Muscle of leg (tissue), 3 donors: ENCODE measurements at regions not wholly inside any gene's neighbourhood (a gene's known extent, or its start where the extent isn't known, plus 50 kb on each side); places are given as distances from the start of the nearest gene placed in this dataset.

Experiments
- DNase-seq: peaks from one replicate; pipeline ENCODE4 v3.0.0; 2013
- H3K27ac ChIP-seq: one replicate; pipeline ENCODE4 v1.5.1; 2013; ENCODE audit warnings: mild to moderate bottlenecking, low read length, control low read depth
- H3K27me3 ChIP-seq: one replicate; pipeline ENCODE4 v1.6.1; 2013; ENCODE audit warnings: low read length; ENCODE audit not compliant: control insufficient read depth, insufficient read depth
- H3K36me3 ChIP-seq: one replicate; pipeline ENCODE4 v1.6.1; 2013; ENCODE audit warnings: low read length; ENCODE audit not compliant: control insufficient read depth, insufficient read depth
- H3K4me1 ChIP-seq: one replicate; pipeline ENCODE4 v1.6.1; 2013; ENCODE audit warnings: low read length; ENCODE audit not compliant: control insufficient read depth, insufficient read depth
- H3K4me3 ChIP-seq: one replicate; pipeline ENCODE4 v1.5.1; 2013; ENCODE audit warnings: low read length, control low read depth
- H3K9me3 ChIP-seq: replicated peaks from 2 replicates; pipeline ENCODE4 v1.6.1; 2013; ENCODE audit warnings: low read depth, low read length; ENCODE audit not compliant: control insufficient read depth
- WGBS: methylation state at CpG from one replicate; pipeline ENCODE4 v1.1.5; 2013; ENCODE audit warnings: missing lambda C conversion rate; ENCODE audit not compliant: insufficient coverage; 5-methylcytosine and 5-hydroxymethylcytosine counted together

DNA sequence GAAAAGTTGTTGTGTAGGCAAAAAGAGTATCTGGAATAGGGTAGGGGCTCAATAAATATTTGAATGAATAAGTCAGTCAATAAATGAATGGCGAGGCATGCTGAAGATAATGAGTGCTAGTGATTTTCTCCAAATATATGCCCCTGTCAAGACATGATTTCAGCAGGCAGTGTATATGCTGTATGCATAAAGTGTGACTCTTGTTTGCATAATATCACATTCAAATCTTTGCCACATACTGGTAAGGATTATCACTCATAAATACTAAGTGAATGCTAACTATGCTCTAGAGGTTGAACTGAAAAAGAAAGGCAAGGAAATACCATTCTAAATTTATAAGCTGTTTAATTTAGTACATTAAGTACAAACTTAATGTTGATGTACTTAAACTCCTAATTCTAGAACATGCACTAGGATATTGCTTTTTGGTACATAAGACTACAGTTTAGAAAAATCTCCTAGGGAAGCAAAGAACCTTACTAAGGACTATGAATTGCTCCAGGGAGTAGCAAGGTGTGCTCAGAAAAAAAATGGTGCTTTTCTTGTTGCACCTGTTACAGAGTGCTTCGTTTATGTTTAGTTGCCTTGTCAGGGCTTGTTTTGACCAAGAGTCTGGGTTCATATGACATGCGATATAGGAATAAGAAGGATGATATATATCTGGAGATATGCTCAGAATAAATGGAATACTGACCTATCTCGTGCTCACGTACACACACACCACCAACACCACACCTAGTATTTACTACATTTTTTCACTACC lies 224.0 kb upstream of the TANK start:
- H3K36me3 ChIP-seq, result no peaks in the 10 kb centered on the region
- H3K4me3 ChIP-seq, result no peak overlapping the region
- H3K4me1 ChIP-seq, result no peaks in the 10 kb centered on the region
- no peaks in the 10 kb centered on the region for H3K9me3 ChIP-seq
- no peak for DNase-seq
- no peaks in the 10 kb centered on the region for H3K27me3 ChIP-seq
- WGBS, result 100% methylated on average over 1 of the region's 5 CpGs
- no peak overlapping the region for H3K27ac ChIP-seq

DNA sequence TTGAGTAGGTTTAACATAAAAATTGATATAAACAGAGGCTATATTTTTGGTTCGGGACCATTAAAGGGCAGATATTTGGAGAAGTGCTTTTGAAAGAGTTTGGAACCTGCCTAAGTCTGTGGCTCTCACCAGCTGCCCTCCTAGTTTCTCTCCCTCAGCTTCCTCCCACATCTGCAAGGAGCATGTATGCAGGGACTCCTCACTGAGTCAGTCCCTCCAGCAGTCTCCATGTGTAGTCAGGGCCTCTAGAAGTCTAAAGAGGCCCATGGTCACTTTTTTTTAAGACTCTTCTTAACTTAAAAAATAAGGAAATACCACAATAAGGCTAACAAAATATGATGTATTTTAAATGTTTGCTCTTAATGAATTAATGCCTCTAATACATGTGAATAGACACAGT lies 220.0 kb upstream of the TANK start:
- no peak overlapping the region for H3K4me3 ChIP-seq
- no peak overlapping the region for H3K27ac ChIP-seq
- H3K9me3 ChIP-seq, result no peaks in the 10 kb centered on the region
- no peaks in the 10 kb centered on the region for H3K4me1 ChIP-seq
- no CpG with 5 or more reads among the region's 1 CpG for WGBS
- DNase-seq, result no peak
- H3K27me3 ChIP-seq, result no peaks in the 10 kb centered on the region
- no peaks in the 10 kb centered on the region for H3K36me3 ChIP-seq

GRCh38 chr2:160940699-160941098 lies 219.5 kb upstream of the TANK start:
- WGBS, result no CpG with 5 or more reads among the region's 2 CpGs
- Histone ChIP-seq H3K36me3 (no peaks in the 10 kb centered on the region), H3K4me3 (no peak overlapping the region), H3K27ac (no peak overlapping the region), H3K27me3 (no peaks in the 10 kb centered on the region), H3K9me3 (no peaks in the 10 kb centered on the region), H3K4me1 (no peaks in the 10 kb centered on the region)
- no peak for DNase-seq

DNA sequence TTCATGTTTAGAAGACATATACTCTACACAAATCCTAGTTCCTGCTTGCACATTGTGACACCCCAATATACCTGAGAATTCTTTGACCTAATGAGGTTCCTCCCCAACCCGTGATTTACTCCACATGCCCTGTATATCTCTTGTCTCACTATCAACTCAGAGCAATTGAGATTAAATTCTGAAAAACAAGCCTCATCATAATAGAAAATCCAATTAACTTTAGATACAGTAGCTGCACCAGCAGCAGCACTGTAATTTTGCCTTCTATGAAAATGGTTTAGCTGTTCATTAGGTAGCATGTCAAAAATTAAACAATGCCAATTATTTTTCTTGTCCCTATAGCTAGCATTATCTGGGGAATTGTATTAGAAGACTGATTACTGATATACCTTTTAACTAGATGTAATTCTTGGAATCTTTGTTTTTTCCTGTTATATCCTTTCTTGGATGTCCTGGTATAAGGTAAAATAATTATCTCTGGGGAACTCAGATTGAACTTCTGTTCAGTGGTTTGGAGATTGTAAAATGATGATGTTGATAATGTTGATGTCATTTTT lies 218.9 kb upstream of the TANK start:
- 83% methylated on average over 1 of the region's 1 CpG for WGBS
- Histone ChIP-seq H3K4me3 (no peak overlapping the region), H3K9me3 (no peaks in the 10 kb centered on the region), H3K27ac (no peak overlapping the region), H3K4me1 (no peaks in the 10 kb centered on the region), H3K27me3 (no peaks in the 10 kb centered on the region), H3K36me3 (no peaks in the 10 kb centered on the region)
- DNase-seq, result no peak

DNA sequence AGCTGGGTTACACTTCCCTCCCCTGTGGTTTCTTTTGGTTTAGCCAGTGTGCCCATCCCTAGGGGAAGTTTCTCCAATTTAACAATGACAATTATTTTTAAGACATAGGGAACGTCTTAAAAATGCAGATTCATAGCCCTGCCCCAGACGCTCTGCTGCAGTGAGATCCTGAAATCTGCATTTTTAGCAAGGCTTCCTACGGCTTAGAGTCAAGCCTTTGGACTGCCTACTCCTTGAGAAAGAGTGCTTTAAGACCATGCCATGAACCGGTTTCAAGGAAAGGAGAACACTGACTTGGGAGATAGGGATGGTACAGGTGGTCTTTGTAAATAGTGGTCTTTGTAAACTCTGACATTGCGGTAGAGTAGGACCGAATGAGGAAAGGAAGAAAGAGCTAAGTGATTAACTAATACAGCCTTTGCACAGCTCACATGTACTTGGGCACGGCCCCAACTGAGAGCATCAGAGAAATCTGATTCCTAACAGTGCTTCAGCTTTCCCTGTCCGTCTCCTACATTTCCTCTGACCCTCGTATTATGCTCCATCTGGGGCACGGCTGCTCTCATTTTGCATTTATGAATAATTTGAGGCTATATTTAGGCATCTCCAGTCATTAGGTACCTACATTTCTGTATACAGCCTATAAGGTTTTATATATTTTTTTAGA lies 217.6 kb upstream of the TANK start:
- Histone ChIP-seq H3K4me1 (no peaks in the 10 kb centered on the region), H3K27ac (no peak overlapping the region), H3K4me3 (no peak overlapping the region), H3K9me3 (no peaks in the 10 kb centered on the region), H3K36me3 (no peaks in the 10 kb centered on the region), H3K27me3 (no peaks in the 10 kb centered on the region)
- DNase-seq, result peak; percentile 83
- WGBS, result 49% methylated on average over 5 of the region's 10 CpGs

DNA sequence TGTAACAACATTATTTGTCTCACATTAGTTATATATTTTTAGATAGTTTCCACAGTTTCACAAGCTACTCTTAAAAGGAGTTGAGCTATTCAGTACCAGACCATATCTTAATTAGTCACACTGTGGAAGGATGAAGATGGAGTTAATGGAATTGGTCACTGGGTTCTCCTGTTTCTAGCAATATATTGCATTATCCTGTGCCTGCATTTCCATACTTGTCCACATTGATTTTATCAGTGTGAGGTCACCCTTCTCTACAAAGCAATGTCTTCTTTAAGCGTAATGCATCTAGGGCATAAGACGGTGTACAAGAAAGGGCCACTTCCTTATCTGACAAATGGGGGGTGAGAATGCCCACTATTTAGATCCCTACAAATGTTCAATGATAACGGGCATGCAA lies 216.8 kb upstream of the TANK start:
- H3K36me3 ChIP-seq, result no peaks in the 10 kb centered on the region
- DNase-seq, result no peak
- H3K4me3 ChIP-seq, result no peak overlapping the region
- H3K27me3 ChIP-seq, result no peaks in the 10 kb centered on the region
- no CpG with 5 or more reads among the region's 3 CpGs for WGBS
- H3K9me3 ChIP-seq, result no peaks in the 10 kb centered on the region
- no peak overlapping the region for H3K27ac ChIP-seq
- no peaks in the 10 kb centered on the region for H3K4me1 ChIP-seq

- Histone ChIP-seq H3K9me3 (no peaks in the 10 kb centered on the region), H3K27ac (peak overlapping the region; percentile 58), H3K4me3 (peak overlapping the region; percentile 18), H3K27me3 (no peaks in the 10 kb centered on the region), H3K4me1 (peaks cover 9% of the 10 kb centered on the region), H3K36me3 (no peaks in the 10 kb centered on the region)
- WGBS, result 0% methylated on average over 4 of the region's 10 CpGs
- peak; percentile 81 for DNase-seq
Observed at GRCh38 chr2:160952464-160953254, 207.6 kb upstream of the TANK start.

DNA sequence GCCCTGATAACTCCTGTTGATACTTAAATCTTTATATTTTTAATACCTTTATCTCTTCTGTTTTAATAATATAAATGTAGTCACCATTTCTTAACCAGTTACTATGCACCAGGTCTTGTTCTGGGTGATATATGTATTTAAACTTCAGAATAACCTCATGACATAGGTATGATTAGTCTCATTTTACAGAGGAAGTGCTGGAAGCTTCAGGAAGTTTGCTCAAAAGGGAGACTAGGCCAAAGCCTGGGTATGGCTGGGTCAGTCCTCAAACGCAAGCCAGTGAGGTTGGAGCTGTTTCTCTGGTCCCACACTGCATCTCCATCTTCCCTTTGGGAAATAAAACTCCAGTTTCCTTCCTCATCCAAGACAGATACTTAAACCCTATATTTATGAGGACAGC lies 204.7 kb upstream of the TANK start:
- Histone ChIP-seq H3K4me3 (no peak overlapping the region), H3K27me3 (no peaks in the 10 kb centered on the region), H3K27ac (no peak overlapping the region), H3K36me3 (no peaks in the 10 kb centered on the region), H3K9me3 (no peaks in the 10 kb centered on the region), H3K4me1 (peaks cover 9% of the 10 kb centered on the region)
- WGBS, result no CpG with 5 or more reads among the region's 1 CpG
- DNase-seq, result no peak

- H3K9me3 ChIP-seq, result no peaks in the 10 kb centered on the region
- peaks cover 9% of the 10 kb centered on the region for H3K4me1 ChIP-seq
- 80% methylated on average over 3 of the region's 6 CpGs for WGBS
- H3K4me3 ChIP-seq, result no peak overlapping the region
- H3K36me3 ChIP-seq, result no peaks in the 10 kb centered on the region
- H3K27me3 ChIP-seq, result no peaks in the 10 kb centered on the region
- peak; percentile 21 for DNase-seq
- no peak overlapping the region for H3K27ac ChIP-seq
Observed at GRCh38 chr2:160956243-160956802, 203.9 kb upstream of the TANK start.

GRCh38 chr2:160963957-160964356 lies 196.3 kb upstream of the TANK start:
- DNase-seq, result peak; percentile 26
- Histone ChIP-seq H3K27ac (no peak overlapping the region), H3K4me3 (no peak overlapping the region), H3K27me3 (no peaks in the 10 kb centered on the region), H3K4me1 (no peaks in the 10 kb centered on the region), H3K36me3 (no peaks in the 10 kb centered on the region), H3K9me3 (no peaks in the 10 kb centered on the region)
- WGBS, result 67% methylated on average over 1 of the region's 3 CpGs
